ENCODE measurements at regions not wholly inside any gene's neighbourhood (a gene's known extent, or its start where the extent isn't known, plus 50 kb on each side); places are given as distances from the start of the nearest gene placed in this dataset.
A peak's percentile ranks its signal among the peaks of the same experiment; 100 is the strongest.

GRCh38 chr2:185335879-185336278, 402.7 kb upstream of the FSIP2 start:
- no peak for DNase-seq (ENCODE audit: low read depth)
- in situ Hi-C loops (cut with HindIII; ENCODE audit: low sequenced_read_pairs), result no loop called here
- TF ChIP-seq CTCF (IDR thresholded peaks at IDR 0.05; ENCODE audit: low read depth, low read length, missing control alignments), result no peak
- H3K4me3 ChIP-seq (ENCODE audit: low read depth, low read length), result no peak overlapping the region

GRCh38 chr2:185337033-185337432, 401.6 kb upstream of the FSIP2 start:
- no peak overlapping the region for H3K4me3 ChIP-seq (ENCODE audit: low read depth, low read length)
- DNase-seq (ENCODE audit: low read depth), result no peak
- no peak for TF ChIP-seq CTCF (IDR thresholded peaks at IDR 0.05; ENCODE audit: low read depth, low read length, missing control alignments)
- in situ Hi-C loops (cut with HindIII; ENCODE audit: low sequenced_read_pairs), result no loop called here

GRCh38 chr2:185338104-185338503, 400.5 kb upstream of the FSIP2 start:
- TF ChIP-seq CTCF (IDR thresholded peaks at IDR 0.05; ENCODE audit: low read depth, low read length, missing control alignments), result no peak
- in situ Hi-C loops (cut with HindIII; ENCODE audit: low sequenced_read_pairs), result no loop called here
- no peak overlapping the region for H3K4me3 ChIP-seq (ENCODE audit: low read depth, low read length)
- DNase-seq (ENCODE audit: low read depth), result no peak

- in situ Hi-C loops (cut with HindIII; ENCODE audit: low sequenced_read_pairs), result no loop called here
- no peak overlapping the region for H3K4me3 ChIP-seq (ENCODE audit: low read depth, low read length)
Measured at GRCh38 chr2:185347445-185347844, 391.2 kb upstream of the FSIP2 start.

GRCh38 chr2:185360776-185361175, 377.8 kb upstream of the FSIP2 start:
- no peak for TF ChIP-seq CTCF (IDR thresholded peaks at IDR 0.05; ENCODE audit: low read depth, low read length, missing control alignments)

More at GRCh38 chr2:185347445-185347844, 391.2 kb upstream of the FSIP2 start:
- TF ChIP-seq CTCF (IDR thresholded peaks at IDR 0.05; ENCODE audit: low read depth, low read length, missing control alignments), result no peak
- no peak for DNase-seq (ENCODE audit: low read depth)

GRCh38 chr2:185372188-185372587, 366.4 kb upstream of the FSIP2 start:
- H3K4me3 ChIP-seq (ENCODE audit: low read depth, low read length), result no peak overlapping the region
- DNase-seq (ENCODE audit: low read depth), result peak; percentile 3
- in situ Hi-C loops (cut with HindIII; ENCODE audit: low sequenced_read_pairs), result no loop called here

More at GRCh38 chr2:185360776-185361175, 377.8 kb upstream of the FSIP2 start:
- in situ Hi-C loops (cut with HindIII; ENCODE audit: low sequenced_read_pairs), result no loop called here
- no peak overlapping the region for H3K4me3 ChIP-seq (ENCODE audit: low read depth, low read length)
- DNase-seq (ENCODE audit: low read depth), result no peak

More at GRCh38 chr2:185372188-185372587, 366.4 kb upstream of the FSIP2 start:
- TF ChIP-seq CTCF (IDR thresholded peaks at IDR 0.05; ENCODE audit: low read depth, low read length, missing control alignments), result no peak

All from astrocyte of the cerebellum (primary cell).